ENCODE measurements at regions not wholly inside any gene's neighbourhood (a gene's known extent, or its start where the extent isn't known, plus 50 kb on each side); places are given as distances from the start of the nearest gene placed in this dataset.

DNA sequence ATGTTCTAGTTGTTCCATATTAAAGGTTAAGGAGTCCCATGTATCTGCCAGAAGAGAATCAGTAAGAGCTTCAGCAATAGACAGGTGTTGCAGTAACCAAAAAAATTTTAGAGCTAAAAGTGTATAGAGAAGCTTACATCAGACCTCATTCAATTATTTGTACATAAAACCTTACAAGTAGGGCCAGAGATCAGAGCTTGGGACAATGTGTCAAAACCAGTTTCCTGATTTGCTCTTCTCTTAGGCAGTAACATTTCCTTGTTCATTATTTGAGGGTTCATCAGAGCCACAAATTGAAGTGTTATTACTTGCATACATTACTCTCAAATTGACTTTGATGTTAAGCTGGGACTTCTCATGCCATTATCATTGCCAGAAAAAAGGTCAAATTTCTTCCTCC lies 55.5 kb upstream of the ATXN7L3B start:
- no peaks in the 10 kb centered on the region for H4K20me1 ChIP-seq (ENCODE audit: insufficient read depth)
- no peak overlapping the region for H2AFZ ChIP-seq
- H3K36me3 ChIP-seq (ENCODE audit: low read depth) = no peaks in the 10 kb centered on the region
- H3F3A ChIP-seq (ENCODE audit: insufficient read depth, low read depth) = no peaks in the 10 kb centered on the region
- BruUV-seq (replicated peaks) = no TSS peak
- H3K9me3 ChIP-seq (ENCODE audit: insufficient read depth, low read depth) = no peaks in the 10 kb centered on the region
- no peak overlapping the region for H3K27ac ChIP-seq
- H3K9me2 ChIP-seq (ENCODE audit: insufficient read depth) = no peaks in the 10 kb centered on the region
- no peak for TF ChIP-seq EZH2 (IDR thresholded peaks at IDR 0.05; ENCODE audit: low read depth)
- TF ChIP-seq, protein P1, sequence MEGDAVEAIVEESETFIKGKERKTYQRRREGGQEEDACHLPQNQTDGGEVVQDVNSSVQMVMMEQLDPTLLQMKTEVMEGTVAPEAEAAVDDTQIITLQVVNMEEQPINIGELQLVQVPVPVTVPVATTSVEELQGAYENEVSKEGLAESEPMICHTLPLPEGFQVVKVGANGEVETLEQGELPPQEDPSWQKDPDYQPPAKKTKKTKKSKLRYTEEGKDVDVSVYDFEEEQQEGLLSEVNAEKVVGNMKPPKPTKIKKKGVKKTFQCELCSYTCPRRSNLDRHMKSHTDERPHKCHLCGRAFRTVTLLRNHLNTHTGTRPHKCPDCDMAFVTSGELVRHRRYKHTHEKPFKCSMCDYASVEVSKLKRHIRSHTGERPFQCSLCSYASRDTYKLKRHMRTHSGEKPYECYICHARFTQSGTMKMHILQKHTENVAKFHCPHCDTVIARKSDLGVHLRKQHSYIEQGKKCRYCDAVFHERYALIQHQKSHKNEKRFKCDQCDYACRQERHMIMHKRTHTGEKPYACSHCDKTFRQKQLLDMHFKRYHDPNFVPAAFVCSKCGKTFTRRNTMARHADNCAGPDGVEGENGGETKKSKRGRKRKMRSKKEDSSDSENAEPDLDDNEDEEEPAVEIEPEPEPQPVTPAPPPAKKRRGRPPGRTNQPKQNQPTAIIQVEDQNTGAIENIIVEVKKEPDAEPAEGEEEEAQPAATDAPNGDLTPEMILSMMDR (conservative IDR thresholded peaks at IDR 0.05) = no peak
- H3K4me2 ChIP-seq = no peak overlapping the region
- ChIA-PET CTCF (no interaction called here), POLR2A (ENCODE audit: unreplicated experiment) (no interaction called here)
- no peaks in the 10 kb centered on the region for H3K79me2 ChIP-seq (ENCODE audit: low read depth)
- no peak for DNase-seq
- H3K4me1 ChIP-seq (replicated peaks; ENCODE audit: insufficient read depth) = no peaks in the 10 kb centered on the region
- intact Hi-C loops (cut with micrococcal nuclease; ENCODE audit: unreplicated experiment) = no loop called here
- no peak overlapping the region for H3K4me3 ChIP-seq
- no peaks in the 10 kb centered on the region for H3K27me3 ChIP-seq (ENCODE audit: insufficient read depth, low read depth)

DNA sequence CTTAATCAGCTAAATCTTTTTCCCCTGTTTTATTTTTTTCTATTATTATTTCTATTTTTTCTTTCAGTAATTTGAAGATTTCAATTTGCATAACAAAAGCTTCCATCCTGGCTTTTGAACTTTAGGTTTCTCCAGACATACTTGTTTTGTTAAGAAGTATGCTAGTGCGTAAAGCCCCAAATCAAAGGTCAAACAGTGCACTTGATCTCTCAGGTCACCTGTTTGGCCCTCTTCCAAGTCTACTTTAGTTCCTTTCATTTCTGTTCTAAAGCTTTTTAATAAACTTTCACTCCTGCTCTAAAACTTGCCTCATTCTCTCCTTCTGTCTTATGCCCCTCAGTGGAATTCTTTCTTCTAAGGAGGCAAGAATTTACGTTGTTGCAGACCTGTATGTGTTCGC lies 54.6 kb upstream of the ATXN7L3B start:
- DNase-seq = no peak
- H3K36me3 ChIP-seq (ENCODE audit: low read depth) = no peaks in the 10 kb centered on the region
- no peak overlapping the region for H3K4me3 ChIP-seq
- TF ChIP-seq, protein P1 (conservative IDR thresholded peaks at IDR 0.05) = no peak
- no peak for TF ChIP-seq EZH2 (IDR thresholded peaks at IDR 0.05; ENCODE audit: low read depth)
- intact Hi-C loops (cut with micrococcal nuclease; ENCODE audit: unreplicated experiment) = no loop called here
- H2AFZ ChIP-seq = no peak overlapping the region
- CTCF ChIA-PET = no interaction called here
- no peaks in the 10 kb centered on the region for H4K20me1 ChIP-seq (ENCODE audit: insufficient read depth)
- no peaks in the 10 kb centered on the region for H3K4me1 ChIP-seq (replicated peaks; ENCODE audit: insufficient read depth)
- H3K27ac ChIP-seq = no peak overlapping the region
- H3K9me3 ChIP-seq (ENCODE audit: insufficient read depth, low read depth) = no peaks in the 10 kb centered on the region
- no TSS peak for BruUV-seq (replicated peaks)
- no peaks in the 10 kb centered on the region for H3K27me3 ChIP-seq (ENCODE audit: insufficient read depth, low read depth)
- POLR2A ChIA-PET (ENCODE audit: unreplicated experiment) = no interaction called here
- no peaks in the 10 kb centered on the region for H3F3A ChIP-seq (ENCODE audit: insufficient read depth, low read depth)
- no peaks in the 10 kb centered on the region for H3K79me2 ChIP-seq (ENCODE audit: low read depth)
- peaks cover 3% of the 10 kb centered on the region; the same call in 1 of the 2 replicates for H3K9me2 ChIP-seq (ENCODE audit: insufficient read depth)
- H3K4me2 ChIP-seq = no peak overlapping the region
